Activated CD8-positive, alpha-beta memory T cell treated with anti-CD3 and anti-CD28 coated beads for 4 hours (primary cell): ENCODE measurements at regions not wholly inside any gene's neighbourhood (a gene's known extent, or its start where the extent isn't known, plus 50 kb on each side); places are given as distances from the start of the nearest gene placed in this dataset.

Experiments used
- DNase-seq, 2 donors: peaks; one replicate each; pipeline ENCODE4 v3.0.0-alpha.2; 2020; ENCODE audit warnings: low read depth in 2 of 2

GRCh38 chr10:3691482-3691881 lies 93.5 kb downstream of the KLF6 start:
- no peak for DNase-seq

- no peak for DNase-seq
Observed at GRCh38 chr10:3689871-3690510, 95.0 kb downstream of the KLF6 start.

GRCh38 chr10:3687510-3688081 lies 97.4 kb downstream of the KLF6 start:
- DNase-seq = no peak

GRCh38 chr10:3685384-3685783 lies 99.6 kb downstream of the KLF6 start:
- DNase-seq = no peak

GRCh38 chr10:3684891-3685290 lies 100.1 kb downstream of the KLF6 start:
- DNase-seq = no peak

GRCh38 chr10:3683560-3683959 lies 101.4 kb downstream of the KLF6 start:
- no peak for DNase-seq

- DNase-seq = no peak
Observed at GRCh38 chr10:3682745-3683144, 102.3 kb downstream of the KLF6 start.

- DNase-seq = no peak
Observed at GRCh38 chr10:3681642-3682554, 103.1 kb downstream of the KLF6 start.

GRCh38 chr10:3679950-3680629 lies 104.9 kb downstream of the KLF6 start:
- DNase-seq = no peak

GRCh38 chr10:3678629-3679227 lies 106.3 kb downstream of the KLF6 start:
- DNase-seq = no peak

GRCh38 chr10:3676564-3676963 lies 108.4 kb downstream of the KLF6 start:
- no peak for DNase-seq

GRCh38 chr10:3672220-3672619 lies 112.8 kb downstream of the KLF6 start:
- no peak for DNase-seq

GRCh38 chr10:3671386-3671955 lies 113.5 kb downstream of the KLF6 start:
- DNase-seq = no peak

- DNase-seq = no peak
Observed at GRCh38 chr10:3668966-3669330, 116.1 kb downstream of the KLF6 start.

GRCh38 chr10:3668276-3668965 lies 116.6 kb downstream of the KLF6 start:
- DNase-seq = peak; percentile 17 to 36

- DNase-seq = peak; percentile 34 to 47
Observed at GRCh38 chr10:3666525-3667302, 118.3 kb downstream of the KLF6 start.

GRCh38 chr10:3665316-3665908 lies 119.6 kb downstream of the KLF6 start:
- no peak for DNase-seq

- DNase-seq = no peak
Observed at GRCh38 chr10:3662775-3663174, 122.2 kb downstream of the KLF6 start.

GRCh38 chr10:3661271-3661670 lies 123.7 kb downstream of the KLF6 start:
- DNase-seq = no peak

GRCh38 chr10:3660753-3661152 lies 124.3 kb downstream of the KLF6 start:
- DNase-seq = no peak
